ENCODE measurements at regions not wholly inside any gene's neighbourhood (a gene's known extent, or its start where the extent isn't known, plus 50 kb on each side); places are given as distances from the start of the nearest gene placed in this dataset.

DNA sequence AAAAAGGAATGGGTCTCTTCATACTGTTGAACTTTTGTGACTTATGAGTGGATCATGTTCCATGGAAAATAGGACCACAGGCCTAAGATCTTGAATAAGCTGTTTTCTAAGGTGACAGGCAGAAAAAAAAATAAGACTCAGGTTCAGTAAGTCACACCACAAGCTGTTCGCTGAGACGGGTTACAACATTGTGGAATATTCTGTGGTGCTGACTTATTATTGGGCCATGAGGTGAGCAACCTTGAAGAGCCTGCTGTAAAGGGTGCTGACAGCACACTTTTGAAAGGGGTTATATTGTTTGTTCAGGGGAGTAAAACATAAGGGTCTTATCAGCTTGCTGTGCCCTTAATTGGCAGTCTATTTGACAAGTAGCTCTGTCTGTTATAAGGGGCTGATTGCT is 439.8 kb upstream of the SLC14A2 start:
- intact Hi-C loops (cut with DNase I) = no loop called here
- H3K36me3 ChIP-seq = no peaks in the 10 kb centered on the region
- H3K4me1 ChIP-seq = no peaks in the 10 kb centered on the region
- H3K27me3 ChIP-seq = no peaks in the 10 kb centered on the region
- TF ChIP-seq, protein P1, sequence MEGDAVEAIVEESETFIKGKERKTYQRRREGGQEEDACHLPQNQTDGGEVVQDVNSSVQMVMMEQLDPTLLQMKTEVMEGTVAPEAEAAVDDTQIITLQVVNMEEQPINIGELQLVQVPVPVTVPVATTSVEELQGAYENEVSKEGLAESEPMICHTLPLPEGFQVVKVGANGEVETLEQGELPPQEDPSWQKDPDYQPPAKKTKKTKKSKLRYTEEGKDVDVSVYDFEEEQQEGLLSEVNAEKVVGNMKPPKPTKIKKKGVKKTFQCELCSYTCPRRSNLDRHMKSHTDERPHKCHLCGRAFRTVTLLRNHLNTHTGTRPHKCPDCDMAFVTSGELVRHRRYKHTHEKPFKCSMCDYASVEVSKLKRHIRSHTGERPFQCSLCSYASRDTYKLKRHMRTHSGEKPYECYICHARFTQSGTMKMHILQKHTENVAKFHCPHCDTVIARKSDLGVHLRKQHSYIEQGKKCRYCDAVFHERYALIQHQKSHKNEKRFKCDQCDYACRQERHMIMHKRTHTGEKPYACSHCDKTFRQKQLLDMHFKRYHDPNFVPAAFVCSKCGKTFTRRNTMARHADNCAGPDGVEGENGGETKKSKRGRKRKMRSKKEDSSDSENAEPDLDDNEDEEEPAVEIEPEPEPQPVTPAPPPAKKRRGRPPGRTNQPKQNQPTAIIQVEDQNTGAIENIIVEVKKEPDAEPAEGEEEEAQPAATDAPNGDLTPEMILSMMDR (IDR thresholded peaks at IDR 0.05) = no peak
- ATAC-seq = no peak
- DNase-seq = no peak
- no peak overlapping the region for H3K27ac ChIP-seq
- no peaks in the 10 kb centered on the region for H3K9me3 ChIP-seq
- H3K4me3 ChIP-seq = no peak overlapping the region

GRCh38 chr18:45186832-45187231 is 428.4 kb upstream of the SLC14A2 start:
- H3K4me1 ChIP-seq = no peaks in the 10 kb centered on the region
- H3K9me3 ChIP-seq = no peaks in the 10 kb centered on the region
- intact Hi-C loops (cut with DNase I) = no loop called here
- no peak overlapping the region for H3K4me3 ChIP-seq
- no peaks in the 10 kb centered on the region for H3K36me3 ChIP-seq
- ATAC-seq = no peak
- no peaks in the 10 kb centered on the region for H3K27me3 ChIP-seq
- TF ChIP-seq, protein P1 (IDR thresholded peaks at IDR 0.05) = no peak
- DNase-seq = no peak
- no peak overlapping the region for H3K27ac ChIP-seq

GRCh38 chr18:45191795-45192194 is 423.5 kb upstream of the SLC14A2 start:
- H3K4me1 ChIP-seq = no peaks in the 10 kb centered on the region
- no peak overlapping the region for H3K27ac ChIP-seq
- no peaks in the 10 kb centered on the region for H3K9me3 ChIP-seq
- H3K4me3 ChIP-seq = no peak overlapping the region
- H3K36me3 ChIP-seq = no peaks in the 10 kb centered on the region
- no peak for ATAC-seq
- no peaks in the 10 kb centered on the region for H3K27me3 ChIP-seq
- intact Hi-C loops (cut with DNase I) = no loop called here
- TF ChIP-seq, protein P1 (IDR thresholded peaks at IDR 0.05) = no peak
- DNase-seq = no peak

GRCh38 chr18:45197526-45197970 is 417.7 kb upstream of the SLC14A2 start:
- ATAC-seq (no peak), DNase-seq (no peak)
- H3K27ac ChIP-seq = no peak overlapping the region
- H3K36me3 ChIP-seq = no peaks in the 10 kb centered on the region
- TF ChIP-seq, protein P1 (IDR thresholded peaks at IDR 0.05) = no peak
- H3K4me1 ChIP-seq = no peaks in the 10 kb centered on the region
- no peaks in the 10 kb centered on the region for H3K27me3 ChIP-seq
- no peak overlapping the region for H3K4me3 ChIP-seq
- intact Hi-C loops (cut with DNase I) = no loop called here
- no peaks in the 10 kb centered on the region for H3K9me3 ChIP-seq

- DNase-seq (no peak), ATAC-seq (no peak)
- intact Hi-C loops (cut with DNase I) = no loop called here
- Histone ChIP-seq H3K36me3 (no peaks in the 10 kb centered on the region), H3K27me3 (no peaks in the 10 kb centered on the region), H3K9me3 (no peaks in the 10 kb centered on the region), H3K27ac (no peak overlapping the region), H3K4me1 (no peaks in the 10 kb centered on the region), H3K4me3 (no peak overlapping the region)
- TF ChIP-seq, protein P1 (IDR thresholded peaks at IDR 0.05) = no peak
These were observed 416.8 kb upstream of the SLC14A2 start for GRCh38 chr18:45198526-45198925.

GRCh38 chr18:45201029-45201428 is 414.2 kb upstream of the SLC14A2 start:
- DNase-seq (no peak), ATAC-seq (no peak)
- Histone ChIP-seq H3K4me1 (no peaks in the 10 kb centered on the region), H3K9me3 (no peaks in the 10 kb centered on the region), H3K4me3 (no peak overlapping the region), H3K27ac (no peak overlapping the region), H3K36me3 (no peaks in the 10 kb centered on the region), H3K27me3 (no peaks in the 10 kb centered on the region)
- intact Hi-C loops (cut with DNase I) = no loop called here
- TF ChIP-seq, protein P1 (IDR thresholded peaks at IDR 0.05) = no peak

Data from upper lobe of right lung (tissue), 1 donor.